HepG2 (cell line): ENCODE measurements at regions not wholly inside any gene's neighbourhood (a gene's known extent, or its start where the extent isn't known, plus 50 kb on each side); places are given as distances from the start of the nearest gene placed in this dataset.

ENCODE experiments used
- HDAC6 ChIP-seq: fragments of 200-600 bp; sonication (generic); IDR thresholded peaks from 2 replicates; pipeline ENCODE4 v1.7.0; 2017; ENCODE audit warnings: mild to moderate bottlenecking, antibody characterized with exemption, low read length, low read depth
- HMGA1 ChIP-seq: sonication (generic); formaldehyde crosslinking; conservative IDR thresholded peaks from 2 replicates; pipeline ENCODE4 v1.4.0; 2020; ENCODE audit warnings: missing genetic modification reagents
- NR2C2 ChIP-seq: sonication (generic); formaldehyde crosslinking; IDR thresholded peaks from 2 replicates; pipeline ENCODE4 v1.4.0; 2020; ENCODE audit warnings: missing genetic modification reagents, mild to moderate bottlenecking, moderate library complexity, borderline replicate concordance
- ZNF224 ChIP-seq: sonication (generic); formaldehyde crosslinking; IDR thresholded peaks from 2 replicates; pipeline ENCODE4 v1.5.0; 2020; ENCODE audit warnings: mild to moderate bottlenecking, missing genetic modification reagents
- ZNF274 ChIP-seq: sonication (generic); formaldehyde crosslinking; IDR thresholded peaks from 2 replicates; pipeline ENCODE4 v1.5.1; 2020; ENCODE audit warnings: mild to moderate bottlenecking, missing genetic modification reagents
- ZNF33B ChIP-seq: sonication (generic); formaldehyde crosslinking; IDR thresholded peaks from 2 replicates; pipeline ENCODE4 v1.5.1; 2020; ENCODE audit warnings: mild to moderate bottlenecking, missing genetic modification reagents
- ZNF780A ChIP-seq: sonication (generic); formaldehyde crosslinking; IDR thresholded peaks from 2 replicates; pipeline ENCODE4 v1.8.0; 2022; ENCODE audit warnings: mild to moderate bottlenecking, missing genetic modification reagents, moderate library complexity
- TF ChIP-seq, protein P1 (sequence below): sonication (generic); formaldehyde crosslinking; IDR thresholded peaks from 2 replicates; pipeline ENCODE4 v1.8.0; 2022; ENCODE audit warnings: missing genetic modification reagents, mild to moderate bottlenecking, borderline replicate concordance

DNA sequence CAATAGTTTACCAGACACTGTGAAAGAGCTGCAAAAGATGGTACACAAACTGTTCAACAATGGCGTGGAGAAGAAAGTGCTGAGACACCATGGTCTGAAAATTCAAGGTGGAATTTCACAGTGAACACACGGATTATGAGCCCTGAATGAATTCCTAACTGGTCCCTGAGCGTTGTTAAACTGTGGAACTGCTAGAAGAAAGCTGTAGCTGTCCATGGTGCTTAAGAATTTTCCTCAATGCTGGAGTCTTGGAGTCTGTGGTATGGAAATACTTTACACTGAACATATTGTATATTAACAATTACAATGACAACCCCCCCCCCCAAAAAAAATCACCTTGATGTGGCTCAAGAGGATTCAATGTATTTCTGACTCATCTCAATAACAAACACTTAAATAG is 68.5 kb downstream of the SLC24A2 start:
- TF ChIP-seq ZNF780A (CRISPR knock-in tag) (no peak), HDAC6 (no peak), ZNF224 (no peak), NR2C2 (CRISPR knock-in tag) (no peak), ZNF274 (CRISPR knock-in tag) (no peak), HMGA1 (no peak), ZNF33B (CRISPR knock-in tag) (no peak)
- TF ChIP-seq, protein P1, sequence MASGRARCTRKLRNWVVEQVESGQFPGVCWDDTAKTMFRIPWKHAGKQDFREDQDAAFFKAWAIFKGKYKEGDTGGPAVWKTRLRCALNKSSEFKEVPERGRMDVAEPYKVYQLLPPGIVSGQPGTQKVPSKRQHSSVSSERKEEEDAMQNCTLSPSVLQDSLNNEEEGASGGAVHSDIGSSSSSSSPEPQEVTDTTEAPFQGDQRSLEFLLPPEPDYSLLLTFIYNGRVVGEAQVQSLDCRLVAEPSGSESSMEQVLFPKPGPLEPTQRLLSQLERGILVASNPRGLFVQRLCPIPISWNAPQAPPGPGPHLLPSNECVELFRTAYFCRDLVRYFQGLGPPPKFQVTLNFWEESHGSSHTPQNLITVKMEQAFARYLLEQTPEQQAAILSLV = no peak
